Astrocyte (in vitro differentiated cells and primary cell): ENCODE measurements at regions not wholly inside any gene's neighbourhood (a gene's known extent, or its start where the extent isn't known, plus 50 kb on each side); places are given as distances from the start of the nearest gene placed in this dataset.

Source experiments
- CTCF ChIP-seq: IDR thresholded peaks from 2 replicates; pipeline ENCODE4 v1.5.1; 2011; ENCODE audit warnings: low read depth, mild to moderate bottlenecking, inconsistent platforms, low read length, moderate library complexity; ENCODE audit not compliant: insufficient read depth
- EZH2 ChIP-seq: IDR thresholded peaks from 2 replicates; pipeline ENCODE4 v1.6.1; 2012; ENCODE audit warnings: mild to moderate bottlenecking, low read length, inconsistent platforms; ENCODE audit not compliant: insufficient read depth

- no peak for TF ChIP-seq CTCF
- no peak for TF ChIP-seq EZH2
These were observed 68.2 kb upstream of the SHISAL1 start for GRCh38 chr22:44380756-44381486.
